Ishikawa (cell line): ENCODE measurements at regions not wholly inside any gene's neighbourhood (a gene's known extent, or its start where the extent isn't known, plus 50 kb on each side); places are given as distances from the start of the nearest gene placed in this dataset.

ENCODE experiments used
- CEBPB ChIP-seq: IDR thresholded peaks from 2 replicates; pipeline ENCODE4 v1.6.1; 2012
- CREB1 ChIP-seq: IDR thresholded peaks from 2 replicates; pipeline ENCODE4 v1.6.1; 2012; ENCODE audit warnings: low read depth
- EP300 ChIP-seq: IDR thresholded peaks from 2 replicates; pipeline ENCODE4 v1.6.1; 2012; ENCODE audit warnings: borderline replicate concordance
- FOXM1 ChIP-seq: IDR thresholded peaks from 2 replicates; pipeline ENCODE4 v1.6.1; 2012; ENCODE audit warnings: low read depth, borderline replicate concordance
- NFIC ChIP-seq: IDR thresholded peaks from 2 replicates; pipeline ENCODE4 v1.6.1; 2012
- RAD21 ChIP-seq: IDR thresholded peaks from 2 replicates; pipeline ENCODE4 v1.6.1; 2012; ENCODE audit warnings: low read depth
- TAF1 ChIP-seq: IDR thresholded peaks from 2 replicates; pipeline ENCODE4 v1.6.1; 2012; ENCODE audit warnings: low read depth, mild to moderate bottlenecking
- TCF12 ChIP-seq: IDR thresholded peaks from 2 replicates; pipeline ENCODE4 v1.6.1; 2012; ENCODE audit warnings: low read depth
- TF ChIP-seq, protein P1 (sequence below): IDR thresholded peaks from 2 replicates; pipeline ENCODE4 v1.6.1; 2012; ENCODE audit warnings: low read depth, mild to moderate bottlenecking
- TF ChIP-seq, protein P2 (sequence below): IDR thresholded peaks from 2 replicates; pipeline ENCODE4 v1.6.1; 2012
- TF ChIP-seq, protein P3 (sequence below): IDR thresholded peaks from 2 replicates; pipeline ENCODE4 v1.6.1; 2012

- no peak for TF ChIP-seq EP300
- TF ChIP-seq, protein P1, sequence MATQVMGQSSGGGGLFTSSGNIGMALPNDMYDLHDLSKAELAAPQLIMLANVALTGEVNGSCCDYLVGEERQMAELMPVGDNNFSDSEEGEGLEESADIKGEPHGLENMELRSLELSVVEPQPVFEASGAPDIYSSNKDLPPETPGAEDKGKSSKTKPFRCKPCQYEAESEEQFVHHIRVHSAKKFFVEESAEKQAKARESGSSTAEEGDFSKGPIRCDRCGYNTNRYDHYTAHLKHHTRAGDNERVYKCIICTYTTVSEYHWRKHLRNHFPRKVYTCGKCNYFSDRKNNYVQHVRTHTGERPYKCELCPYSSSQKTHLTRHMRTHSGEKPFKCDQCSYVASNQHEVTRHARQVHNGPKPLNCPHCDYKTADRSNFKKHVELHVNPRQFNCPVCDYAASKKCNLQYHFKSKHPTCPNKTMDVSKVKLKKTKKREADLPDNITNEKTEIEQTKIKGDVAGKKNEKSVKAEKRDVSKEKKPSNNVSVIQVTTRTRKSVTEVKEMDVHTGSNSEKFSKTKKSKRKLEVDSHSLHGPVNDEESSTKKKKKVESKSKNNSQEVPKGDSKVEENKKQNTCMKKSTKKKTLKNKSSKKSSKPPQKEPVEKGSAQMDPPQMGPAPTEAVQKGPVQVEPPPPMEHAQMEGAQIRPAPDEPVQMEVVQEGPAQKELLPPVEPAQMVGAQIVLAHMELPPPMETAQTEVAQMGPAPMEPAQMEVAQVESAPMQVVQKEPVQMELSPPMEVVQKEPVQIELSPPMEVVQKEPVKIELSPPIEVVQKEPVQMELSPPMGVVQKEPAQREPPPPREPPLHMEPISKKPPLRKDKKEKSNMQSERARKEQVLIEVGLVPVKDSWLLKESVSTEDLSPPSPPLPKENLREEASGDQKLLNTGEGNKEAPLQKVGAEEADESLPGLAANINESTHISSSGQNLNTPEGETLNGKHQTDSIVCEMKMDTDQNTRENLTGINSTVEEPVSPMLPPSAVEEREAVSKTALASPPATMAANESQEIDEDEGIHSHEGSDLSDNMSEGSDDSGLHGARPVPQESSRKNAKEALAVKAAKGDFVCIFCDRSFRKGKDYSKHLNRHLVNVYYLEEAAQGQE: no peak
- no peak for TF ChIP-seq CEBPB
- TF ChIP-seq TAF1: no peak
- TF ChIP-seq CREB1: no peak
- TF ChIP-seq FOXM1: no peak
- TF ChIP-seq, protein P2, sequence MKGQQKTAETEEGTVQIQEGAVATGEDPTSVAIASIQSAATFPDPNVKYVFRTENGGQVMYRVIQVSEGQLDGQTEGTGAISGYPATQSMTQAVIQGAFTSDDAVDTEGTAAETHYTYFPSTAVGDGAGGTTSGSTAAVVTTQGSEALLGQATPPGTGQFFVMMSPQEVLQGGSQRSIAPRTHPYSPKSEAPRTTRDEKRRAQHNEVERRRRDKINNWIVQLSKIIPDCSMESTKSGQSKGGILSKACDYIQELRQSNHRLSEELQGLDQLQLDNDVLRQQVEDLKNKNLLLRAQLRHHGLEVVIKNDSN: no peak
- TF ChIP-seq NFIC: no peak
- no peak for TF ChIP-seq TCF12
- no peak for TF ChIP-seq RAD21
- TF ChIP-seq, protein P3, sequence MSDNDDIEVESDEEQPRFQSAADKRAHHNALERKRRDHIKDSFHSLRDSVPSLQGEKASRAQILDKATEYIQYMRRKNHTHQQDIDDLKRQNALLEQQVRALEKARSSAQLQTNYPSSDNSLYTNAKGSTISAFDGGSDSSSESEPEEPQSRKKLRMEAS: no peak
Observed at GRCh38 chr21:41598561-41599431, 90.8 kb upstream of the TMPRSS2 start.
